GM12865 (cell line): ENCODE measurements at regions not wholly inside any gene's neighbourhood (a gene's known extent, or its start where the extent isn't known, plus 50 kb on each side); places are given as distances from the start of the nearest gene placed in this dataset.

Experiments
- DNase-seq: peaks from one replicate; pipeline ENCODE4 v3.0.0; 2010; ENCODE audit warnings: low read depth
- H3K4me3 ChIP-seq: 2 replicates; pipeline ENCODE4 v1.5.1; 2011; ENCODE audit warnings: mild to moderate bottlenecking, low read depth, low read length, control low read depth
- TF ChIP-seq, protein P1 (sequence below): IDR thresholded peaks from 2 replicates; pipeline ENCODE4 v1.5.1; 2011; ENCODE audit warnings: low read length, control low read depth, low read depth, inconsistent platforms; ENCODE audit not compliant: insufficient read depth; ENCODE audit errors: missing control alignments

DNA sequence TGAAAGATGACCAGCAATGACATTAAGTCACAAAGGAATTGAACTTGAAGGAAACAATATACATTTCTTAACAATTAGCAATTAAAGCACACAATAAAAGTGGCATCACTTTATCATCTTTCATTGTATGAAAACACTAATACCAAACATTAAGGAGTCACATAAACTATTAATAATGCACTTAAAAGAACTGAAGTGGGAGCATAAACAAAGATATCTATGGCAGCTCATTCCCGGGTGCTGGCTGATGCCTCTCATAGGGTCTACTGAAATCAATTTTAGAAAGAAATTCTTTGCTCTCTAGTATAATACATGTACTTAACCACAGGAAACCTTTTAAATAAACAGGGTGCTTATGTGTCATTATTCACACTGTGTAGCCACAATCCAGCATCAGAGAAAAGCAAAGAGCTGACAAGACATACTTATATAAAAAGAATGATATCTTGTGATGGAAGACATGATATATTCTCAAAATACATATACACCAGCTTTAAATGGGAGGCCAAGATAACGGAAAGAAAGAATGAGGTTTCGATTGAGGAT lies 1207.8 kb downstream of the EFNB2 start:
- no peak for DNase-seq
- TF ChIP-seq, protein P1, sequence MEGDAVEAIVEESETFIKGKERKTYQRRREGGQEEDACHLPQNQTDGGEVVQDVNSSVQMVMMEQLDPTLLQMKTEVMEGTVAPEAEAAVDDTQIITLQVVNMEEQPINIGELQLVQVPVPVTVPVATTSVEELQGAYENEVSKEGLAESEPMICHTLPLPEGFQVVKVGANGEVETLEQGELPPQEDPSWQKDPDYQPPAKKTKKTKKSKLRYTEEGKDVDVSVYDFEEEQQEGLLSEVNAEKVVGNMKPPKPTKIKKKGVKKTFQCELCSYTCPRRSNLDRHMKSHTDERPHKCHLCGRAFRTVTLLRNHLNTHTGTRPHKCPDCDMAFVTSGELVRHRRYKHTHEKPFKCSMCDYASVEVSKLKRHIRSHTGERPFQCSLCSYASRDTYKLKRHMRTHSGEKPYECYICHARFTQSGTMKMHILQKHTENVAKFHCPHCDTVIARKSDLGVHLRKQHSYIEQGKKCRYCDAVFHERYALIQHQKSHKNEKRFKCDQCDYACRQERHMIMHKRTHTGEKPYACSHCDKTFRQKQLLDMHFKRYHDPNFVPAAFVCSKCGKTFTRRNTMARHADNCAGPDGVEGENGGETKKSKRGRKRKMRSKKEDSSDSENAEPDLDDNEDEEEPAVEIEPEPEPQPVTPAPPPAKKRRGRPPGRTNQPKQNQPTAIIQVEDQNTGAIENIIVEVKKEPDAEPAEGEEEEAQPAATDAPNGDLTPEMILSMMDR = no peak
- H3K4me3 ChIP-seq = no peak overlapping the region

- TF ChIP-seq, protein P1 = no peak
- no peak overlapping the region for H3K4me3 ChIP-seq
- DNase-seq = no peak
Measured at GRCh38 chr13:105319875-105320274, 1215.6 kb downstream of the EFNB2 start.

- no peak overlapping the region for H3K4me3 ChIP-seq
- DNase-seq = no peak
- TF ChIP-seq, protein P1 = no peak
Measured at GRCh38 chr13:105316731-105317130, 1218.7 kb downstream of the EFNB2 start.

DNA sequence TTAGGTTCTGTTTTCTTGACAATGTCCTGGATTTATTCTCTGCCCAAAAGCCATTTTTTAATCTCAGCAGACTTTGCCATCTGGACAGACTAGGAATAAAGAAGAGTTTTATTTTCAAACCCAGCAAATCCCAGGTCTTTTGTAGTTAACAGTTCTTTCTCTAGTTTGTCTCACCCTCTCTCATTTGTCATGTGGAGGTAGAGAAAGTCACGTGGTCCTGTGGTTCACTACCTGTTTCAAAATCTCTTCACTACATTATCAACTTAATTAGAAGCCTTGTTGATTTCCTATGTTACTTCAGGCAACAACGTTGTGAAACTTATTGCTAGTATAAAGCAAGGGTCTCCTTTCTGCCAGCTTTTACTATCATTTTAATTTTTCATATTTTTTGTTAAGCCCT lies 1222.6 kb downstream of the EFNB2 start:
- H3K4me3 ChIP-seq = no peak overlapping the region
- TF ChIP-seq, protein P1 = no peak
- DNase-seq = no peak

- DNase-seq = no peak
- H3K4me3 ChIP-seq = no peak overlapping the region
- TF ChIP-seq, protein P1 = no peak
Measured at GRCh38 chr13:105311094-105311493, 1224.4 kb downstream of the EFNB2 start.

DNA sequence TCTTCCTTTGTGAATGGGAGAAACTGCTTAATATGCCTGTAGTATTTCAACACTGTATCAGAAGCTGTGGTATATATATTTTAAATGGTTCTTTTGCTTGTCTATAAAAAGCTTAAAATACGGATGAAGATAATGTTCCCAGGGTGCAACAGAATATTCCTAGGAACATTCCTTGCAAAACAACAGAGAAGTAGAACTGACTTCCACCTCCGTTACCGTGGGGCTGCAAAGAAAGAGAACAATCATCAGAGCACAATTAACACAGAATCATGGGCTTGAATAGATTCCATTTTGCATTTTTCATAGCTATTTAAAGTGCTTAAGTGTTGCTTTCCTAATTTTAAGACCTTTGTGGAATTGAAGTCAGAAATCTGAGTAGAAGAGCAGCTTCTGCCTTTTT lies 1227.7 kb downstream of the EFNB2 start:
- TF ChIP-seq, protein P1 = no peak
- no peak for DNase-seq
- H3K4me3 ChIP-seq = no peak overlapping the region

DNA sequence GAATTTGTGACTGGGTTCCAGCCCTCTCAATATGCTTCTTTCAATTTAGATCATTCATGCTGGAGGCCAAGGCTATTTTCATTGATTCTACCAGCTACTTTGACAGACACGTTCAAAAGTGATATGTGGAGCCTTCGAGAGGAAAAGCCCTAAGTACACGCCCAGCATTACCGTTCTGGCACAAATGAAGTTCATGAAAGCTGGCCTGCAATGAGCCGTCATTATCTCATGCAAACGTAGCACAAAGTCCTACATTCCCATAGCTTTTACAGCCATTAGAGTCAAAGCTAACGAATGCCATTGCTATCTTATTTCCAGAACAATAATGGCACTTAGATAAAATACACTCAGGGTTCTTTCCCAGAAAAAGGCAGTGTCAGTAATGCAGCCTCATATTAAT lies 1237.6 kb downstream of the EFNB2 start:
- no peak for DNase-seq
- TF ChIP-seq, protein P1 = no peak

More for the DNA sequence above, 1237.6 kb downstream of the EFNB2 start:
- H3K4me3 ChIP-seq = no peak overlapping the region
